ENCODE measurements at regions not wholly inside any gene's neighbourhood (a gene's known extent, or its start where the extent isn't known, plus 50 kb on each side); places are given as distances from the start of the nearest gene placed in this dataset.

- TF ChIP-seq, protein P1, sequence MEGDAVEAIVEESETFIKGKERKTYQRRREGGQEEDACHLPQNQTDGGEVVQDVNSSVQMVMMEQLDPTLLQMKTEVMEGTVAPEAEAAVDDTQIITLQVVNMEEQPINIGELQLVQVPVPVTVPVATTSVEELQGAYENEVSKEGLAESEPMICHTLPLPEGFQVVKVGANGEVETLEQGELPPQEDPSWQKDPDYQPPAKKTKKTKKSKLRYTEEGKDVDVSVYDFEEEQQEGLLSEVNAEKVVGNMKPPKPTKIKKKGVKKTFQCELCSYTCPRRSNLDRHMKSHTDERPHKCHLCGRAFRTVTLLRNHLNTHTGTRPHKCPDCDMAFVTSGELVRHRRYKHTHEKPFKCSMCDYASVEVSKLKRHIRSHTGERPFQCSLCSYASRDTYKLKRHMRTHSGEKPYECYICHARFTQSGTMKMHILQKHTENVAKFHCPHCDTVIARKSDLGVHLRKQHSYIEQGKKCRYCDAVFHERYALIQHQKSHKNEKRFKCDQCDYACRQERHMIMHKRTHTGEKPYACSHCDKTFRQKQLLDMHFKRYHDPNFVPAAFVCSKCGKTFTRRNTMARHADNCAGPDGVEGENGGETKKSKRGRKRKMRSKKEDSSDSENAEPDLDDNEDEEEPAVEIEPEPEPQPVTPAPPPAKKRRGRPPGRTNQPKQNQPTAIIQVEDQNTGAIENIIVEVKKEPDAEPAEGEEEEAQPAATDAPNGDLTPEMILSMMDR (IDR thresholded peaks at IDR 0.05), result no peak
- TF ChIP-seq TCF7 (CRISPR knock-in tag; IDR thresholded peaks at IDR 0.05; ENCODE audit: low read depth) (no peak), SP1 (CRISPR knock-in tag; conservative IDR thresholded peaks at IDR 0.05) (no peak), GRHL2 (CRISPR knock-in tag; IDR thresholded peaks at IDR 0.05; ENCODE audit: insufficient replicate concordance, severe bottlenecking) (no peak), ZNF263 (CRISPR knock-in tag; IDR thresholded peaks at IDR 0.05; ENCODE audit: low read depth) (no peak), ATF6 (CRISPR knock-in tag; IDR thresholded peaks at IDR 0.05) (no peak), CBFB (CRISPR knock-in tag; IDR thresholded peaks at IDR 0.05; ENCODE audit: low read depth) (no peak), ZBTB43 (CRISPR knock-in tag; IDR thresholded peaks at IDR 0.05) (no peak), TEAD1 (CRISPR knock-in tag; IDR thresholded peaks at IDR 0.05) (no peak), ZNF138 (CRISPR knock-in tag; conservative IDR thresholded peaks at IDR 0.05) (no peak), CREB1 (CRISPR knock-in tag; IDR thresholded peaks at IDR 0.05) (no peak)
- TF ChIP-seq, protein P2, sequence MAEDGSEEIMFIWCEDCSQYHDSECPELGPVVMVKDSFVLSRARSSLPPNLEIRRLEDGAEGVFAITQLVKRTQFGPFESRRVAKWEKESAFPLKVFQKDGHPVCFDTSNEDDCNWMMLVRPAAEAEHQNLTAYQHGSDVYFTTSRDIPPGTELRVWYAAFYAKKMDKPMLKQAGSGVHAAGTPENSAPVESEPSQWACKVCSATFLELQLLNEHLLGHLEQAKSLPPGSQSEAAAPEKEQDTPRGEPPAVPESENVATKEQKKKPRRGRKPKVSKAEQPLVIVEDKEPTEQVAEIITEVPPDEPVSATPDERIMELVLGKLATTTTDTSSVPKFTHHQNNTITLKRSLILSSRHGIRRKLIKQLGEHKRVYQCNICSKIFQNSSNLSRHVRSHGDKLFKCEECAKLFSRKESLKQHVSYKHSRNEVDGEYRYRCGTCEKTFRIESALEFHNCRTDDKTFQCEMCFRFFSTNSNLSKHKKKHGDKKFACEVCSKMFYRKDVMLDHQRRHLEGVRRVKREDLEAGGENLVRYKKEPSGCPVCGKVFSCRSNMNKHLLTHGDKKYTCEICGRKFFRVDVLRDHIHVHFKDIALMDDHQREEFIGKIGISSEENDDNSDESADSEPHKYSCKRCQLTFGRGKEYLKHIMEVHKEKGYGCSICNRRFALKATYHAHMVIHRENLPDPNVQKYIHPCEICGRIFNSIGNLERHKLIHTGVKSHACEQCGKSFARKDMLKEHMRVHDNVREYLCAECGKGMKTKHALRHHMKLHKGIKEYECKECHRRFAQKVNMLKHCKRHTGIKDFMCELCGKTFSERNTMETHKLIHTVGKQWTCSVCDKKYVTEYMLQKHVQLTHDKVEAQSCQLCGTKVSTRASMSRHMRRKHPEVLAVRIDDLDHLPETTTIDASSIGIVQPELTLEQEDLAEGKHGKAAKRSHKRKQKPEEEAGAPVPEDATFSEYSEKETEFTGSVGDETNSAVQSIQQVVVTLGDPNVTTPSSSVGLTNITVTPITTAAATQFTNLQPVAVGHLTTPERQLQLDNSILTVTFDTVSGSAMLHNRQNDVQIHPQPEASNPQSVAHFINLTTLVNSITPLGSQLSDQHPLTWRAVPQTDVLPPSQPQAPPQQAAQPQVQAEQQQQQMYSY (CRISPR knock-in tag; IDR thresholded peaks at IDR 0.05), result no peak
- TF ChIP-seq, protein P3, sequence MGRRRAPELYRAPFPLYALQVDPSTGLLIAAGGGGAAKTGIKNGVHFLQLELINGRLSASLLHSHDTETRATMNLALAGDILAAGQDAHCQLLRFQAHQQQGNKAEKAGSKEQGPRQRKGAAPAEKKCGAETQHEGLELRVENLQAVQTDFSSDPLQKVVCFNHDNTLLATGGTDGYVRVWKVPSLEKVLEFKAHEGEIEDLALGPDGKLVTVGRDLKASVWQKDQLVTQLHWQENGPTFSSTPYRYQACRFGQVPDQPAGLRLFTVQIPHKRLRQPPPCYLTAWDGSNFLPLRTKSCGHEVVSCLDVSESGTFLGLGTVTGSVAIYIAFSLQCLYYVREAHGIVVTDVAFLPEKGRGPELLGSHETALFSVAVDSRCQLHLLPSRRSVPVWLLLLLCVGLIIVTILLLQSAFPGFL (CRISPR knock-in tag; IDR thresholded peaks at IDR 0.05; ENCODE audit: borderline replicate concordance), result no peak
- TF ChIP-seq, protein P4, sequence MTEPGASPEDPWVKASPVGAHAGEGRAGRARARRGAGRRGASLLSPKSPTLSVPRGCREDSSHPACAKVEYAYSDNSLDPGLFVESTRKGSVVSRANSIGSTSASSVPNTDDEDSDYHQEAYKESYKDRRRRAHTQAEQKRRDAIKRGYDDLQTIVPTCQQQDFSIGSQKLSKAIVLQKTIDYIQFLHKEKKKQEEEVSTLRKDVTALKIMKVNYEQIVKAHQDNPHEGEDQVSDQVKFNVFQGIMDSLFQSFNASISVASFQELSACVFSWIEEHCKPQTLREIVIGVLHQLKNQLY (CRISPR knock-in tag; IDR thresholded peaks at IDR 0.05), result no peak
Measured at GRCh38 chr19:28883241-28883693, 329.7 kb downstream of the UQCRFS1 start.

Measured in WTC11 (cell line).